Brain pericyte (primary cell): ENCODE measurements at regions not wholly inside any gene's neighbourhood (a gene's known extent, or its start where the extent isn't known, plus 50 kb on each side); places are given as distances from the start of the nearest gene placed in this dataset.

Experiments
- DNase-seq: peaks from one replicate; pipeline ENCODE4 v3.0.0-alpha.2; 2012; ENCODE audit warnings: low read depth, low spot score

DNA sequence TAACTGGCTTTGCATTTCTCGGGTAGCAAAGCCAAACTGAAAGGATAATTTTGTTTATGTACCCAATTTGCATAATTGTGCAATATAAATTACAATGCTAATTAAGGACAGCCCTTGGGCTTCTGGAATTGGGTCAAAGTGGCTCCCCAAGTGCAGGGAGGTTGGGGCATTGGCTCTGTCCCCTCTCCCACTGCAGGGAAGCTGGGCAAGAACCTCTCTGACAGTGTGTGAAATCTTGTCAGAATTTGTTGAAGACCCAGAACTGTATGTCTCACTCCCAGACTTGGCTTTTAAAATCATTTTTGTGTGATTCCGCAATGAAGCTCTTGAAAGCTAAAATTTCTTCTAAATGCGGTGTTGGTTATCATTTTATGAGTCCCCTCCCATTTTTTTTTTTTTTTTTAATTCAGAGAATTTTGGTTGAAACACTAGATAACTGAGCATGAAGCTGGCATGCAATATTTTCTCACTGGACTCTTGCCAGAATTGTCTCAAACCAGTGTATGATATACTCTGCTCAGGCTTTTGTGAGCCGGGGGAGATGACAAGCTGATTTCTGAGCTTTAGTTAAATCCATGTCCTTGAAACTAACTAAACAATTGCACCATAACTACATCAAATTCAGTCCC is 878.9 kb upstream of the CXADR start:
- no peak for DNase-seq

DNA sequence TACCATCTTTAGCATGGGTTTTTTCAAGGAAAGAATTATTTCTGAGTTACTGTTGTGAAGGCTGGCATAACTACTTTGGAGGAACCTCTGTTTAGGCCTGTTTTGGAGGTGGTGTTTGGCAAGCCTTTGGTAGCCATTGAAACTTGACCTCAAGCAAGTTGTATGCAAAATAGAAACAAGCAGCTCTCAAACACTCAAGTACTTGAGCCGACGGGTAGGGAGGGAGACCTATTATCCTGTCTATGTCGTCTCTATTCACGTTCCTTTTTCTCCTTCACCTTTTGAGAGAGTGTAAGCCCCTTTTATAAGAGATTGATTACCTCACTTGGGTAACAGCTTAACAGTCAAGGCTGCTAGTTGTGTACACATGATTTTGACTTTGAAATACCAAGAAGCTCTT is 878.3 kb upstream of the CXADR start:
- no peak for DNase-seq

DNA sequence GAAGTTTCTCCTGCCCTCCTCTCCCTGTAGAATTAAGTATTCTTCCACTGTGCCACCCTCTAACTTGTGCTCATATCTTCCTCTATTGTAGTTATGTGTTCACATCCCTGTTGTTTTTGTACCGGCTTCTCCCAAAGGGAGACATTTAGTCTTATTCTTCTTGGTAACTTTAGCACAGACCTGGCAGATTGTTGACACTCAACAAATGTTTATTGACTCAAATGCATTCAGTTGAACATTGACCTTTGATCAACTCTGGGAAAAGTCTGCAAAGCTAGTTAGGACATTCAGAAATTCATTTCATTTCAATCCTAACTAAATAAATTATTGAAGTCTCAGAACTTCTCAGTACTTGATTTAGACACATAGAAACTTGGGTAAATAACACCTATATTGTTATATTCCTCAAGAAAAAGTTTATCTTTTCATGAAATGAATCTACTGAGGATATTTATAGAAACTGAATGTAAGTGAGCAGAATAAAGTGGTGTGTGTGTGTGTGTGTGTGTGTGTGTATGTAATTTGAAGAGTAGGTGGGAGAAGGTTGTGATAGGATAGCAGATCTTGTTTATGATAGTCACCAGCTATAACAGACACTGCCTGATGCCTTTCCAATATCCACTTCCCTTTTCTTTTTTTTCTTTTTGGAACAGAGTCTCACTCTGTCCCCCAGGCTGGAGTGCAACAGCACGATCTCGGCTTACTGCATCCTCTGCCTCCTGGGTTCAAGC is 872.4 kb upstream of the CXADR start:
- DNase-seq, result no peak

DNA sequence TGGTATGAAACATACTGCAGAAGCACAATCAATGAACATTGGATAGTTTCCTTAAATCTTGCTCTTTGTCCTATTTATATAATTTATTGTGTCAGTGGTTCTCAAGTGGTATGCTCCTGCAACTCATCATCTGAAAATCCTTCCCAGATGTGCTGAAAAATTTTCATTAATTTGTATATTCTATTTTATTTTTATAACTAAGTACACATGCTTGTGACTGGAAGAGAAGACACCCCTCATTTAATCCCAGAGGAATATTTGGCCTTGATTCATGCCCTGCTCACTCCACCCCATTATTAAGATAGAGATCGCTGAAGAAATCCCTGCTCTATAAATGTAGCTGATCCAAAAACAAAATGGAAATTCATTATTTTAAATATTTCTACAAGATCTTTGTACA is 870.5 kb upstream of the CXADR start:
- DNase-seq, result no peak

DNA sequence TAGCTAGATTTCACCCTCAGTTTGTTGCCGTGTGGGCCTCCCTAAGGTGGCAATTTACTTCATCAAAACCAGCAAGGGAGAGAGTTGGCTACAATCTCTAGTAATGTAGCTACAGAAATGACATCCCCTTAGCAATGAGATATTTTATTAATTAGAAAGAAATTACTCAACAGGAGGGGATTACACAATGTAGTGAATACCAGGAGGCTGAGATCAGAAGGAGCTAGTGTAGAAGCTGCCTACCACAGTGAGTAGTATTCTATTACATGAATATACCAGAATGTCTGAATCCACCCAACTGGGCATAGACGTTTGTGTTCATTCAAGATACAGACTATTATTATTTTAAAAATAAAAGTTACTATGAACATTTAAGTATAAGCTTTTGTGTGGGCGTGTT is 868.2 kb upstream of the CXADR start:
- DNase-seq, result no peak

DNA sequence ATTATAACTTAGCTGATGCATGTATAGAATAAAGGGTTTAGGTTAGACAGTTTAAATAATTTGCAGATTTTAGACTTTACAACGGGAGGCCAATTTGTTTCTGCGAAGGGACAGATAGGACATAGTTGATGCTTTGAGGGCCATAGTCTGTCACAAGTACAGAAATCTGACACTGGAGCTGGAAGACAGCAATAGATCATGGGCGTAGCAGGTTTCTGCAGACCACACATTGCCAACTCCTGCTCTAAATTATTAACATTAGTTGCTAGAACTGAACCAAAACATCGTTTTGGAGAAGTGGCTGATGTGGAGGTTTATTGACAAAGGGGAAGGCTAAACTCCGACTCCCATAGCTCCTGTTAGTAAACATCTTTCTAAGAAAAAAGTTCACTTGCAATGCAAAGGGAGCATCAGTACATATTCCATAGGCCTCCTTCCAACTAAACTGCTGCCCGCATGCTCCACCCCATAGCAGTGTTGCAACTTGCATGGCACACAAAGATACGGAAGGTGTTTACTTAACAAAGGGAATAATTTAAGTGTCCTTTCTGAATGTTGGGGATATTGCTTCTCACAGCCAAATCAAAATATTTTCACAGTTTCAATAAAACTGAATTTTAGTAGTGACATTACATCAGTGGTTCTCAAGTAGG is 862.0 kb upstream of the CXADR start:
- no peak for DNase-seq

DNA sequence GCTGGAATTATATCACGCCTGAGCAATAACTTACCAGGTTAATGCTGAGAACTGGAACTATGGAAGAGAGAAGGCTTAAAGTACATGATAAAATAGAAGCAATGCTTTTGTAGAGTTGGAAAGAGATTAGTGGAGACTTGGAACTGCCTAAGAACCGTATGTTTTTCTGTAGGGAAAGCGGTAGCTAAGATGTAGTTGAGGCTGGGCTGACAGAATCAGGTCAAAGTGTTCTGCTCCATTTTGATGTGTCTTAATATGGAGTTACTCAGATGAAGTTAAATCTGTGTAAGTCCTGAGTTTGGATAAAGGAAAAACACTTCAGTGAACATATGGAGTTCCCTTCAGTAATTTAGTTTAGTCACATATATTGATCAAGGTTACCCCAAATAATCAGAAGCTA is 860.9 kb upstream of the CXADR start:
- DNase-seq, result no peak

DNA sequence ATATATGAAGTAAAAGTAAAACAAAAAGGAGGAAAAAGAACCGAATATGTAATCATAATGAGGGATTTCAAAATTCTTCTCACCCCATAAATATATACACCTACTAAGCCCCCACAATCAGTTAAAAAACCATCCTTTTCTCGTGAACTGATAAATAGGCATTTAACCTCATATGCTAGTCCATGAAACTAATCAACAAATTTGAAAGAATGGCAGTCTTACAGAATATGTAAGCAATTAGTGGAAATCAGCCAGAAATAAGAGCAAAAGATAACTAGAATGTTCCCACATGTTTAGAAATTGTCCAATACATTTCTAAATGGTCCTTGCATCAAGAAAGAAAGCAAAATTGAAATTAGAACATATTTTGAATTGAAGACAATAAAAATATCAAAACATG is 849.4 kb upstream of the CXADR start:
- no peak for DNase-seq

DNA sequence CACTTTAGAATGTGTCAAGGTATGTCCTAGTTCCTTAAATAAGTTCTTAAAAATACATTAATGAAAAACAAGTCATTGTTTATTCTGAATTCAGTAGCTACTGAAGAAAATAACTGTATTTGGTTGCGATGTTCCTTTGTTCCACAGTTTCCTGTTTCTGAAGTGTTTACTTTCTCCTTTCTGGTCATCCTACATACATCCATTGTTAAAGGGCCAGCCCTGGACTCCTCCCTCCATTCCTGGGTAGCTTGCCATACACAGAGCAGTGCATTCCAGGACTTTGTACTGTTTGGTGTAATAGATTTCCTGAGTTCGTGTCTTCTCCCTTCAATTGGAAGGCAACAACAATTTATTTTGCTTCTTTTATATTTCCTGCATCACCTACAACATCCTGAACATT is 845.4 kb upstream of the CXADR start:
- no peak for DNase-seq

DNA sequence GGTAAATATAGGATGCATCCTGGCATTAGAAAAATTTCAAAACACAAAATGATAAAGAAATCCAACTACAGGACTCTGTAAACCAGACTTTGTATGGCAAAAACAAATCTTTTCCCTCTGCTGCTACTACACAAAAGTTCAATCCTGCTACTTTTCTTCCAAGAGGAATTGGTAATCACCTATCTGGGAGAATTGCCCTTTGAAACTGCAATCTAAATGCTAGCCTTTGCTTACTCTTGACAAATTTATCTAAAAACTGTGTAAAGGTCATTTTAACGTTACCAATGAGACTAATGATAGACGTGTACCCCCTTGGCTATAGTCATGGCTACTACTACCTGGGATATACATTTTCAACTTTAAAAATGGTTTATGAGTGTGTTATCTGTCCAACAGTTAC is 837.9 kb upstream of the CXADR start:
- DNase-seq, result no peak

DNA sequence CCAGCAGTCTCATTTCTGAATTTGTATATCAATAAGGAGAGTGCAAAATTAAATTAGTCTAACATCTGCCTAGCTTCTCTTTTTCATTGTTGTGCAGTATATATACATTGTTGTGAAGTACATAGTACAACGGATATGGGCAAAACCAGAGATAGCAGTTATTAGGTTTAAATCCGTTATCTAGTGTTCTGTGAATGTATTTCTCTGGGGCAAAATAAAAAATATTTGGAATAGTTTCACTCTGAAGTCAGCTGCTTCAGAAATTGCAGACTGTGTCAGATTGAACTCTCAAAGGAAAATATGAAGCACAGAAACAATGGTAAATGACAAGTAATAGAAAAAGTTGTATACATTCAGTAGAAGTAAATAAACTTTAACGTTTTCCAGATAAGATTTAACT is 836.5 kb upstream of the CXADR start:
- DNase-seq, result no peak

DNA sequence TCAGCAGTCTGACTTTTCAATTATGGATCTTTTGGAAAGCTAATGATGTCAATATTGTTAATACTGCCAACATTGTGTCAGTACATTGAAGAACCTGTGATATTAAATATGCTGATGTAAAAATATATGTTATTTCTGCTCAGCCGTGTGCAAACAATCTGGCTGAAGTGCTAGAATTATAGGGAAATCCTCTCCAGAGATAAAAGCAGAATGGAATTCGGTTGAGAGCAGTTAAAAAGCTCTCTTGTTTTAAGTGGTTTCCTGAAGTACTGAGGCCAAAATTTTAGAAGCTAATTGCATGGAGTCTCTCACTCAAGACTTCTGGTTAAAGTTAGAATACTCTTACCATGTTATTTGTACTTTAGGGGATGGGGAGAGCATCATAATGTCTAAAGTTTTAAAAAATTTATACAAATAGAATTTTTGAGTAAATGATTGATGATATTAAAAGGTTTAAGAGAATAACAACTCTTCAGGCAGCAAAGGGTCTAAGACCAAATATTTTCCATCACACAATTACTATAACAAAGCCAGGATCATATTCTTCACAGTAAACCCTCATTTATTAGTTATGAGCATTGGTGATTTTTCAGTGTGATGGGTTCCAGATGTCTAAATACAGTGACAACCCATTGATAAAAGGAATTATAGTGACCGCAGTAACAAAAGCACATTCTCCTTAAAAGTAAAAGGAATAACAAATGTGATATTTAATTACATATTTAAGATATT is 834.2 kb upstream of the CXADR start:
- DNase-seq, result no peak

DNA sequence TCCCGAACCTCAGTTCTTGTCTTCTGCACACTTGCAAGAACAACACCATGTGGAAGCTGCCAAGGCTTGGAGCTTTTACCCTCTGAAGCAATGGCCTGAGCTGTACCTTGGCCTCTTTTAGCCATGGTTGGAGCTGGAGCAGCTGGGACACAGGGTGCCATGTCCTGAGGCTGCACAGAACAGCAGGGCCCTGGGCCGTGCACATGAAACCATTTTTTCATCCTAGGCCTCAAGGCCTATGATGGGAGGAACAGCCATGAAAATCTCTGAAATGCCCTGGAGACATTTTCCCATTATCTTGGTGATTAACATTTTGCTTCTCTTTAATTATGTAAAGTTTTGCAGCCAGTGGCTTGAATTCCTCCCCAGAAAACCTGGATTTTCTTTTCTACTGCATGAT is 817.8 kb upstream of the CXADR start:
- no peak for DNase-seq

DNA sequence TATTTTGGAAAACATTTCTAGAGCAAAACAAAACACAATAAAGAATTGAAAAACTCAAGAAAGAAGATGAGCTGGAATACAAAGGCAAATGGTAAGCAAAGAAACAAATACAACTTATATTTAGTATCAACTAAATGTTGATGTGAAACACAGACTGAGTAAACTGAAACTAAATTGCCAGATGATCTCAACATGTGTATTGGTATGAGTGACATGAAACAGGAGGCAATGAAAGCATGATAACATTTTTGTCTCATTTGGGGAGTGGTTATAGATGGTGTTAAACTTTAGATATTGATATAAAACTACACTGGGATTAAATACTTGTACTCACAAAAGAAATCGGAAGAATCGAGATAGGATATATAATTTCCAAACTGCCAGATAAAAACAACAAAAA is 805.6 kb upstream of the CXADR start:
- DNase-seq, result no peak

DNA sequence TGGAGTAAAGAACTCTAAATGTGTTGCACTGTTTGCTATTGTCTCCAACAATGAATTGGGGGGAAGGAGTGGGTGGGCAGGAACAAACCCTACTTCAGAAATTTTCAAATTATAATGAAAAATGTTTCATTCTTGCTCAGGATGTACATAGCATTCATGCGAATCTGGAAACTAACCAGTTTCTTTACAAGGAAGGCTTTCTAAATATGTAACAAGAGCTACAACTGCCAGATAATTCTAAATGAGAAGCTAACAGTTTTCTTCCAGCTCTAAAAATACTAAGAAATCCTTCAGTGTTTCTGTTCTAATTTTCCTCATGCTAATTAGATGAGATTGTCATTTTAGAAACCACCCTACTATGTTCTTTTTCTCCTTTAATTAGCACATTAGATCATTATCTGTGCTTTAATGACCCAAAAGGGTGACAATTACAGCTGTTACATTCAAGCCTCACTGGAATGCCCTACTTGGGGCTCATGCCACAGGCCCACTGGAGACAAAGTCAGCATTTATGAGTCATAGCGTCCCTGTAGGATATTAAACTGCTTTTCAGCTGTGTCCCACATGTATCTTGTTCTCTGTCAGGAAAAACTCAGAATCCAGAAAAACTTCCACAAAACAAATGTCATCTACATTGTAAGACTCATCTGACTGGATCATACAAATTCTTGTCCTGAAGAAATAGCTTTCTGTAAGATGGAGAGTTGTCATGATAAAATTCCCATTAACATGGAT is 804.6 kb upstream of the CXADR start:
- no peak for DNase-seq

DNA sequence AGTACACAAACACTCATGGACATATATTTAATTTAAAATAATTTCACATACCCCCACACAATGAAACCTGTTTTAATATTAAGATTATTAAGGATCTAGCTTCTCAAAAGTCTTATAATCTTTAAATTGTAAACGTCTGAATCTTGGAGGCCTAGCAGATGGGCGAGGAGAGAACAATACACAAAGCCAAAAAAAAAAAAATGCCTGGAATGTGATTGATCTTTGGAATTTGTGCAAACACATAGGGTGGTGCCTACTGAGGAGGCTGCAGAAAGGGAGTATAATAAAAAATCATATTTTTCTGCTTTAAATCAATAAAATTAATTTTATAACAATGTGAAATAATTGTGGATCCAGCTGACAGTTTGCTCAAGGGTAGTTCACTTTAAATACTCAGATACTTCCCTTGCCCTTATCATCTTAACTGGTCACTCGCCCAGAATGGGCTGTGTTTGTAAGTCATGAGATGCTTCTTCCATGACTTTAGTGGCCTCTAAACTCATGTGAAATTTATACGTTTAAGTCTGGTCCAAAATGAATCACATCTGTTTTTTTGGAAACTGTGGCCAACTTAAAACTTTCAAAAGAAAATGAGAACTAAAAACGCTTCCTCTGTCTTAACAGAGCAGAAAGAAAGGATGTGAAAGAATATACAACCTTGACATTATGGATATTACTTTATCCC is 802.8 kb upstream of the CXADR start:
- DNase-seq, result no peak

DNA sequence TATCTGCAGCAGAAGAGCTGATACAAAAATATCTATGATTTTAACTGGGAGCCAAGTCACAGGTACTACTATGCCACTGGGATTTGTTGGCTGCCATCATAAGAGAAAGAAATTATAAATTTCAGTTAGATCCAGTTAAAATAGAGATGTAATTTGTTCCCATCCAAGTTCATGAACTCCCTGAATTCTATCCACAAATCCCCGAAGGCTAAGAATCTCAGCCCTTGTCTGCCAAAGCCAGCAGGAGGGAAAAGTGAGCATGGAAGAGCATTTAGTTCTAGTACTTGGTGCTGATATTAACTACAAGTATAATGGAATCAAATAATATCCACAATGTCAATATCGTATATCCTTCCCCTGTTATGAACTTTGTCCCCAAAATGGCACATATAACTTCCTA is 801.1 kb upstream of the CXADR start:
- DNase-seq, result no peak

DNA sequence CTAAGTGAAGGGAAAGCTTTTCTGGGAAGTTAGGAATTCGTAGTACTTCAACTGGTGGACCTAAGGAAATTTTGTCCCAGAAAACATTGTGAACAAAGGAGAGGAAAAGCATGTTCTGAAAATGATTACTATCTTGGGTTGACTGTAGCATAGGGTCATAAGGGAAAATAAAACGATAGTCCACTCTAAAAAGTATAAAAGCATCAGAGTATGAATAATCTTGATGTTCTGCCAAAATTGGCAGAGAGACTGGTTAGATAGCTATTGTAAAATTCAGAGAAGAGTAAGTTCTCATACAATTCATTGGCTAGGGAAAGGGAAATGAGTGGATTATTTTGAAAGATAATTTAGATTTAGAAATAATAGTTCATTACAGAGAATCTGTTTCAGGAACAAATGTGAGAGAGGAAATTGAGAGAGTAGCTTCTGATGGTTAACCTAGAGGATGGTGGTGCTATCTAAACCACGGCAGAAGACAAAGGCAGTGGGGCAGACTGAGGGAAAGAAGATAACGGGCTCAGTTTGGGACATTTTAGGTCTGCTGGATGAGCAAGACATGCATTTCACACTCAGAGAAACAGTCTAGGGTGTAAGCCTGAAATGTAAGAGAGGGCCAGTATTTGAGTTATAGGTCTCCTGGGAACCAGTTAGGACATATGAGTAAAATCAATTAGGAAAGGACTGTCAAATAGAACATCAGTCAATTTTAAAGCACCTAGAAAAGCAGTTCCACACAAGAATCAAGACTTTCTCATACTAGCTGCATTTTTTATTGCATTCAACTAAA is 799.3 kb upstream of the CXADR start:
- no peak for DNase-seq

DNA sequence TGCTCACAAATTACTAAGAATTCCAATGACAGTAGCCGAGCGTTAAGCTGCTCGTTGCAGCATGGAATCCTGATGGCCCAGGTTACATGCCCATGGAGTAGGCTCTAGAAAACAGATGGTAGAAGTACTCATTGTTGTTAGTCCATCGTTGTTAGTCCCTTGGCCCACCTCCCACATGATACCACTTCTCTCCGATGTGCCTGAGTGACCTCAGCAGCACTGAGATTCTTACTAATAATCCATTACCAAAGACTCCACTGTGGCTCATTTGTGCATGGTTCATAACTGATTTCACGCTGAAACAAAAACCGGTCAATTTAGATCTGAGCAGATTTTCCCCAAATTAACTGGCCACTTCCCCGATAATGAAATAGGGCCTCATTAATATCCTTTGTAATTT is 772.3 kb upstream of the CXADR start:
- no peak for DNase-seq

DNA sequence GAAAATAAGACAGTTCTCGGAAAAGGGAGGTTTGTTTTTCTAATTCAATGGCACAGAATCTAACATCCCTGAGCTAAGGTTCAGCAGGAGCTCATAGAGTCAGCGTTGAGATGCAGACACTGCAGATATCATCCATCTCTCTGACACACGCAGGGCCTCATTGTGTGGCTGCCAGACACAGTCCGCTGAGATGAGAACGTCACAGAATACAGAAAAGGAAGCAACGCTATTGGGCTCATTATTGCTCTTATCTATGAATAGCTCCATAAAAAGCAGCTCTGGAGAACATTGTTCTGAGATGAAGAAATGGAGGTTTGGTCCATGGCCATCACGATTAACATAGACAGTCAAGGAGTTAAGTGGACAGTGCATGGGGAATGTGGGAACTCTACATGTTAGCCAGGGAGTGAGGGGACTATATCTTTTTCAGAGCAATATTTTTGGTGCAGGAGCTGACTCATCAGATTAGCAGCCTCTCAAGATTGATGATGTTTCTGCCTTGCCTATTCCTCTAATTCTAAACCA is 771.6 kb upstream of the CXADR start:
- DNase-seq, result no peak
